HepG2 (cell line): ENCODE measurements at regions not wholly inside any gene's neighbourhood (a gene's known extent, or its start where the extent isn't known, plus 50 kb on each side); places are given as distances from the start of the nearest gene placed in this dataset.

Experiments
- ATAC-seq: fragments of 200-7000 bp; cut with Tn5 transposase; 3 replicates; pipeline ENCODE4 v1.9.1; 2020; ENCODE audit warnings: mild to moderate bottlenecking, moderate library complexity
- BruUV-seq: library from RNA; stranded (reverse); fragments of 400-500 nt; replicated peaks from 2 replicates; lab custom pipeline; 2021; lab: Mats Ljungman, UMichigan
- CTCF ChIA-PET: fragments of 300-600 bp; formaldehyde crosslinking; extraction: SDS; loops from one replicate; lab custom pipeline; 2021; ENCODE audit warnings: low total read pairs, inconsistent platforms, low intra/inter-chr PET ratio; lab: Yijun Ruan, JAX
- POLR2A ChIA-PET: fragments of 350-600 bp; sonication (Branson Sonifier 250); formaldehyde crosslinking; loops from one replicate; lab custom pipeline; 2020; ENCODE audit warnings: antibody characterized with exemption, inconsistent platforms; lab: Yijun Ruan, JAX
- DNase-seq: peaks from one replicate; pipeline ENCODE4 v3.0.0-alpha.2; 2015; ENCODE audit warnings: low spot score
- FAIRE-seq: peaks from 3 replicates; lab custom pipeline; 2011; peaks lifted over from hg19 to GRCh38; lab: Jason Lieb, UNC
- H2AFZ ChIP-seq: one replicate; pipeline ENCODE4 v1.6.1; 2011; ENCODE audit warnings: low read length, inconsistent platforms
- H3K27ac ChIP-seq: fragments of 300-600 bp; 3 replicates; pipeline ENCODE4 v1.8.0; 2011; ENCODE audit warnings: mixed run types, mild to moderate bottlenecking, mixed read lengths, low read length, inconsistent platforms; ENCODE audit not compliant: insufficient read depth; ENCODE audit errors: extremely low read length
- H3K27me3 ChIP-seq, 2 experiments: fragments of 200-600 bp in 1 of 2; 2 replicates in 1 of 2; 3 replicates in 1 of 2; pipeline versions ENCODE4 v1.6.0 to v1.8.0; 2011; ENCODE audit warnings: low read length in 2 of 2, mild to moderate bottlenecking in 2 of 2, moderate library complexity in 2 of 2, inconsistent platforms in 1 of 2; ENCODE audit not compliant: insufficient read depth in 2 of 2, control insufficient read depth in 1 of 2
- H3K36me3 ChIP-seq, 2 experiments: fragments of 200-600 bp in 1 of 2; replicated peaks in 1 of 2; 2 replicates in 1 of 2; 3 replicates in 1 of 2; pipeline versions ENCODE4 v1.5.1 to v1.8.0; 2011; ENCODE audit warnings: low read length in 2 of 2, inconsistent platforms in 1 of 2; ENCODE audit not compliant: insufficient read depth in 2 of 2, control insufficient read depth in 1 of 2
- H3K4me1 ChIP-seq: 2 replicates; pipeline ENCODE4 v1.5.1; 2012; ENCODE audit warnings: low read length, inconsistent platforms; ENCODE audit not compliant: insufficient read depth
- H3K4me2 ChIP-seq: 2 replicates; pipeline ENCODE4 v1.6.0; 2011; ENCODE audit warnings: low read depth, low read length, inconsistent platforms
- H3K4me3 ChIP-seq, 3 experiments: fragments of 200-600 bp in 1 of 3; sonication (generic), shearing (Covaris generic) in 1 of 3; replicated peaks in 1 of 3; 2 replicates each; pipeline ENCODE4 v1.5.1; 2011 to 2016; ENCODE audit warnings: low read length in 3 of 3, inconsistent platforms in 2 of 3, low read depth in 2 of 3, mild to moderate bottlenecking in 2 of 3, control low read depth in 1 of 3, mixed read lengths in 1 of 3; ENCODE audit not compliant: insufficient read depth in 1 of 3
- H3K79me2 ChIP-seq: one replicate; pipeline ENCODE4 v1.6.1; 2011; ENCODE audit warnings: low read length, inconsistent platforms; ENCODE audit not compliant: insufficient read depth
- H3K9ac ChIP-seq: 2 replicates; pipeline ENCODE4 v1.6.0; 2011; ENCODE audit warnings: mild to moderate bottlenecking, low read depth, low read length, inconsistent platforms; ENCODE audit not compliant: insufficient read depth
- H3K9me3 ChIP-seq: 2 replicates; pipeline ENCODE4 v1.5.1; 2012; ENCODE audit warnings: mild to moderate bottlenecking, low read length
- H4K20me1 ChIP-seq: 2 replicates; pipeline ENCODE4 v1.6.0; 2011; ENCODE audit warnings: inconsistent platforms, mild to moderate bottlenecking, low read length, moderate library complexity; ENCODE audit not compliant: insufficient read depth
- CREM ChIP-seq, 2 experiments: sonication (generic) in 1 of 2; formaldehyde crosslinking in 1 of 2; IDR thresholded peaks; 2 replicates each; pipeline versions ENCODE4 v1.4.0 to v1.6.1; 2016 to 2020; ENCODE audit warnings: antibody characterized with exemption in 1 of 2, mild to moderate bottlenecking in 1 of 2, missing genetic modification reagents in 1 of 2
- NRL ChIP-seq: sonication (generic); formaldehyde crosslinking; IDR thresholded peaks from 2 replicates; pipeline ENCODE4 v1.5.0; 2020; ENCODE audit warnings: missing genetic modification reagents, mild to moderate bottlenecking, moderate library complexity, borderline replicate concordance
- PRMT3 ChIP-seq: sonication (generic); formaldehyde crosslinking; IDR thresholded peaks from 2 replicates; pipeline ENCODE4 v1.8.1; 2022; ENCODE audit warnings: low read depth, mild to moderate bottlenecking, moderate library complexity, missing genetic modification reagents, borderline replicate concordance
- ZBTB26 ChIP-seq: IDR thresholded peaks from 2 replicates; pipeline ENCODE4 v1.6.1; 2016; ENCODE audit warnings: missing compliant biosample characterization, missing genetic modification reagents, borderline replicate concordance
- ZC3H4 ChIP-seq: sonication (generic); formaldehyde crosslinking; IDR thresholded peaks from 2 replicates; pipeline ENCODE4 v1.4.0; 2020; ENCODE audit warnings: missing genetic modification reagents, borderline replicate concordance
- ZFYVE20 ChIP-seq: sonication (generic); formaldehyde crosslinking; IDR thresholded peaks from 2 replicates; pipeline ENCODE4 v1.8.0; 2023; ENCODE audit warnings: low read depth, mild to moderate bottlenecking, moderate library complexity, missing genetic modification reagents, borderline replicate concordance
- ZNF331 ChIP-seq: sonication (generic); formaldehyde crosslinking; IDR thresholded peaks from 2 replicates; pipeline ENCODE4 v1.4.0; 2020; ENCODE audit warnings: missing genetic modification reagents
- ZNF367 ChIP-seq: sonication (generic); formaldehyde crosslinking; IDR thresholded peaks from 2 replicates; pipeline ENCODE4 v1.4.0; 2020; ENCODE audit warnings: missing genetic modification reagents, borderline replicate concordance
- ZNF451 ChIP-seq: sonication (generic); formaldehyde crosslinking; IDR thresholded peaks from 2 replicates; pipeline ENCODE4 v1.5.0; 2020; ENCODE audit warnings: mild to moderate bottlenecking, missing genetic modification reagents
- ZNF589 ChIP-seq: sonication (generic); formaldehyde crosslinking; conservative IDR thresholded peaks from 2 replicates; pipeline ENCODE4 v1.8.0; 2022; ENCODE audit warnings: mild to moderate bottlenecking, moderate library complexity, missing genetic modification reagents
- WGBS: methylation state at CpG from one replicate; pipeline ENCODE4 v1.1.6; 2017; ENCODE audit warnings: low lambda C conversion rate; 5-methylcytosine and 5-hydroxymethylcytosine counted together
- in situ Hi-C: cut with HindIII; loops from 2 replicates; pipeline ENCODE4 v1.10.0; 2017; ENCODE audit warnings: low pct_unique_long_range_greater_than_20kb; ENCODE audit not compliant: extremely low pct_ligation_motif_present
- intact Hi-C: fragments of 100-400 bp; cut with micrococcal nuclease; formaldehyde crosslinking; loops from one replicate; pipeline ENCODE4 v1.10.0; 2022; ENCODE audit not compliant: unreplicated experiment
- TF ChIP-seq, protein P1 (sequence below): sonication (generic); formaldehyde crosslinking; IDR thresholded peaks from 2 replicates; pipeline ENCODE4 v1.4.0; 2020; ENCODE audit warnings: missing genetic modification reagents, borderline replicate concordance
- TF ChIP-seq, protein P2 (sequence below): sonication (generic); formaldehyde crosslinking; IDR thresholded peaks from 2 replicates; pipeline ENCODE4 v1.5.0; 2020; ENCODE audit warnings: missing genetic modification reagents
- TF ChIP-seq, protein P3 (sequence below): sonication (generic); formaldehyde crosslinking; conservative IDR thresholded peaks from 2 replicates; pipeline ENCODE4 v1.8.0; 2022; ENCODE audit warnings: mild to moderate bottlenecking, moderate library complexity, missing genetic modification reagents
- TF ChIP-seq, protein P4 (sequence below): sonication (generic); formaldehyde crosslinking; IDR thresholded peaks from 2 replicates; pipeline ENCODE4 v1.5.0; 2020; ENCODE audit warnings: mild to moderate bottlenecking, missing genetic modification reagents
- TF ChIP-seq, protein P5 (sequence below): sonication (generic); formaldehyde crosslinking; IDR thresholded peaks from 2 replicates; pipeline ENCODE4 v1.4.0; 2020; ENCODE audit warnings: missing genetic modification reagents, borderline replicate concordance

- no peak overlapping the region for H3K9ac ChIP-seq
- H4K20me1 ChIP-seq, result no peaks in the 10 kb centered on the region
- 14% methylated on average over 2 of the region's 2 CpGs for WGBS
- ChIA-PET CTCF (no interaction called here), POLR2A (no interaction called here)
- H3K79me2 ChIP-seq, result no peaks in the 10 kb centered on the region
- H3K27ac ChIP-seq, result no peak overlapping the region
- intact Hi-C loops (no loop called here), in situ Hi-C loops (no loop called here)
- FAIRE-seq (no peak), ATAC-seq (no peak), DNase-seq (no peak)
- no peak overlapping the region for H2AFZ ChIP-seq
- no peaks in the 10 kb centered on the region for H3K36me3 ChIP-seq
- no peak overlapping the region for H3K4me2 ChIP-seq
- no peaks in the 10 kb centered on the region for H3K9me3 ChIP-seq
- no peaks in the 10 kb centered on the region for H3K4me1 ChIP-seq
- no peak overlapping the region for H3K4me3 ChIP-seq
- no TSS peak for BruUV-seq
- peaks cover 0 to 5% of the 10 kb centered on the region in 2 experiments; a peak in 2 of 5 replicates for H3K27me3 ChIP-seq
- TF ChIP-seq ZNF331, result no peak
- TF ChIP-seq, protein P1, sequence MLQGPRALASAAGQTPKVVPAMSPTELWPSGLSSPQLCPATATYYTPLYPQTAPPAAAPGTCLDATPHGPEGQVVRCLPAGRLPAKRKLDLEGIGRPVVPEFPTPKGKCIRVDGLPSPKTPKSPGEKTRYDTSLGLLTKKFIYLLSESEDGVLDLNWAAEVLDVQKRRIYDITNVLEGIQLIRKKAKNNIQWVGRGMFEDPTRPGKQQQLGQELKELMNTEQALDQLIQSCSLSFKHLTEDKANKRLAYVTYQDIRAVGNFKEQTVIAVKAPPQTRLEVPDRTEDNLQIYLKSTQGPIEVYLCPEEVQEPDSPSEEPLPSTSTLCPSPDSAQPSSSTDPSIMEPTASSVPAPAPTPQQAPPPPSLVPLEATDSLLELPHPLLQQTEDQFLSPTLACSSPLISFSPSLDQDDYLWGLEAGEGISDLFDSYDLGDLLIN (CRISPR knock-in tag), result no peak
- no peak for TF ChIP-seq ZC3H4
- TF ChIP-seq, protein P2, sequence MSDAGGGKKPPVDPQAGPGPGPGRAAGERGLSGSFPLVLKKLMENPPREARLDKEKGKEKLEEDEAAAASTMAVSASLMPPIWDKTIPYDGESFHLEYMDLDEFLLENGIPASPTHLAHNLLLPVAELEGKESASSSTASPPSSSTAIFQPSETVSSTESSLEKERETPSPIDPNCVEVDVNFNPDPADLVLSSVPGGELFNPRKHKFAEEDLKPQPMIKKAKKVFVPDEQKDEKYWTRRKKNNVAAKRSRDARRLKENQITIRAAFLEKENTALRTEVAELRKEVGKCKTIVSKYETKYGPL (CRISPR knock-in tag), result no peak
- no peak for TF ChIP-seq ZNF451 (CRISPR knock-in tag)
- TF ChIP-seq ZBTB26 (CRISPR knock-in tag), result no peak
- TF ChIP-seq, protein P3, sequence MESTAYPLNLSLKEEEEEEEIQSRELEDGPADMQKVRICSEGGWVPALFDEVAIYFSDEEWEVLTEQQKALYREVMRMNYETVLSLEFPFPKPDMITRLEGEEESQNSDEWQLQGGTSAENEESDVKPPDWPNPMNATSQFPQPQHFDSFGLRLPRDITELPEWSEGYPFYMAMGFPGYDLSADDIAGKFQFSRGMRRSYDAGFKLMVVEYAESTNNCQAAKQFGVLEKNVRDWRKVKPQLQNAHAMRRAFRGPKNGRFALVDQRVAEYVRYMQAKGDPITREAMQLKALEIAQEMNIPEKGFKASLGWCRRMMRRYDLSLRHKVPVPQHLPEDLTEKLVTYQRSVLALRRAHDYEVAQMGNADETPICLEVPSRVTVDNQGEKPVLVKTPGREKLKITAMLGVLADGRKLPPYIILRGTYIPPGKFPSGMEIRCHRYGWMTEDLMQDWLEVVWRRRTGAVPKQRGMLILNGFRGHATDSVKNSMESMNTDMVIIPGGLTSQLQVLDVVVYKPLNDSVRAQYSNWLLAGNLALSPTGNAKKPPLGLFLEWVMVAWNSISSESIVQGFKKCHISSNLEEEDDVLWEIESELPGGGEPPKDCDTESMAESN (CRISPR knock-in tag), result no peak
- TF ChIP-seq, protein P4, sequence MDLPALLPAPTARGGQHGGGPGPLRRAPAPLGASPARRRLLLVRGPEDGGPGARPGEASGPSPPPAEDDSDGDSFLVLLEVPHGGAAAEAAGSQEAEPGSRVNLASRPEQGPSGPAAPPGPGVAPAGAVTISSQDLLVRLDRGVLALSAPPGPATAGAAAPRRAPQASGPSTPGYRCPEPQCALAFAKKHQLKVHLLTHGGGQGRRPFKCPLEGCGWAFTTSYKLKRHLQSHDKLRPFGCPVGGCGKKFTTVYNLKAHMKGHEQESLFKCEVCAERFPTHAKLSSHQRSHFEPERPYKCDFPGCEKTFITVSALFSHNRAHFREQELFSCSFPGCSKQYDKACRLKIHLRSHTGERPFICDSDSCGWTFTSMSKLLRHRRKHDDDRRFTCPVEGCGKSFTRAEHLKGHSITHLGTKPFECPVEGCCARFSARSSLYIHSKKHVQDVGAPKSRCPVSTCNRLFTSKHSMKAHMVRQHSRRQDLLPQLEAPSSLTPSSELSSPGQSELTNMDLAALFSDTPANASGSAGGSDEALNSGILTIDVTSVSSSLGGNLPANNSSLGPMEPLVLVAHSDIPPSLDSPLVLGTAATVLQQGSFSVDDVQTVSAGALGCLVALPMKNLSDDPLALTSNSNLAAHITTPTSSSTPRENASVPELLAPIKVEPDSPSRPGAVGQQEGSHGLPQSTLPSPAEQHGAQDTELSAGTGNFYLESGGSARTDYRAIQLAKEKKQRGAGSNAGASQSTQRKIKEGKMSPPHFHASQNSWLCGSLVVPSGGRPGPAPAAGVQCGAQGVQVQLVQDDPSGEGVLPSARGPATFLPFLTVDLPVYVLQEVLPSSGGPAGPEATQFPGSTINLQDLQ (CRISPR knock-in tag), result no peak
- TF ChIP-seq PRMT3 (CRISPR knock-in tag), result no peak
- TF ChIP-seq, protein P5, sequence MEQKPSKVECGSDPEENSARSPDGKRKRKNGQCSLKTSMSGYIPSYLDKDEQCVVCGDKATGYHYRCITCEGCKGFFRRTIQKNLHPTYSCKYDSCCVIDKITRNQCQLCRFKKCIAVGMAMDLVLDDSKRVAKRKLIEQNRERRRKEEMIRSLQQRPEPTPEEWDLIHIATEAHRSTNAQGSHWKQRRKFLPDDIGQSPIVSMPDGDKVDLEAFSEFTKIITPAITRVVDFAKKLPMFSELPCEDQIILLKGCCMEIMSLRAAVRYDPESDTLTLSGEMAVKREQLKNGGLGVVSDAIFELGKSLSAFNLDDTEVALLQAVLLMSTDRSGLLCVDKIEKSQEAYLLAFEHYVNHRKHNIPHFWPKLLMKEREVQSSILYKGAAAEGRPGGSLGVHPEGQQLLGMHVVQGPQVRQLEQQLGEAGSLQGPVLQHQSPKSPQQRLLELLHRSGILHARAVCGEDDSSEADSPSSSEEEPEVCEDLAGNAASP (CRISPR knock-in tag), result no peak
- no peak for TF ChIP-seq ZNF589 (CRISPR knock-in tag)
- no peak for TF ChIP-seq ZFYVE20 (CRISPR knock-in tag)
- TF ChIP-seq NRL, result no peak
- TF ChIP-seq CREM (IDR thresholded peaks at IDR 0.05), result no peak
- no peak for TF ChIP-seq CREM (CRISPR knock-in tag; IDR thresholded peaks at IDR 0.05)
- TF ChIP-seq ZNF367 (CRISPR knock-in tag), result no peak
Observed at GRCh38 chr11:27863637-27864036, 163.4 kb upstream of the BDNF start.
